Testis (tissue), 2 donors: ENCODE measurements at regions not wholly inside any gene's neighbourhood (a gene's known extent, or its start where the extent isn't known, plus 50 kb on each side); places are given as distances from the start of the nearest gene placed in this dataset.

Experiments
- DNase-seq: peaks from one replicate; pipeline ENCODE4 v3.0.0-alpha.2; 2019
- H3K27ac ChIP-seq, 2 donors: fragments of 200-600 bp; sonication (generic); one replicate each; pipeline ENCODE4 v1.5.1; 2019
- H3K27me3 ChIP-seq: fragments of 200-600 bp; sonication (generic); one replicate; pipeline ENCODE4 v1.5.1; 2019
- H3K36me3 ChIP-seq: fragments of 200-600 bp; sonication (generic); one replicate; pipeline ENCODE4 v1.5.1; 2017; ENCODE audit warnings: low read depth; ENCODE audit errors: missing control alignments
- H3K4me1 ChIP-seq: fragments of 200-600 bp; sonication (generic); one replicate; pipeline ENCODE4 v1.5.1; 2019
- H3K4me3 ChIP-seq, 2 donors: fragments of 200-600 bp; sonication (generic); one replicate each; pipeline ENCODE4 v1.5.1; 2017 to 2019
- H3K9me3 ChIP-seq: fragments of 200-600 bp; sonication (generic); one replicate; pipeline ENCODE4 v1.5.1; 2017
- CTCF ChIP-seq, 3 experiments: fragments of 450-650 bp in 2 of 3; fragments of 200-600 bp in 1 of 3; sonication (generic) in 1 of 3; IDR thresholded peaks; one replicate each; pipeline ENCODE4 v1.5.1; 2016 to 2019; ENCODE audit warnings: antibody characterized with exemption in 3 of 3, mild to moderate bottlenecking in 2 of 3, moderate library complexity in 1 of 3
- POLR2A ChIP-seq: fragments of 450-650 bp; IDR thresholded peaks from one replicate; pipeline ENCODE4 v1.6.1; 2017; ENCODE audit warnings: antibody characterized with exemption, mild to moderate bottlenecking, moderate library complexity
- WGBS, 2 donors: methylation state at CpG; one replicate each; pipeline ENCODE4 v1.1.5; 2018; 5-methylcytosine and 5-hydroxymethylcytosine counted together
- intact Hi-C: fragments of 100-400 bp; cut with DNase I; formaldehyde crosslinking; loops from one replicate; pipeline ENCODE4 v1.15.1; 2023; ENCODE audit warnings: low total_unique reads

- Histone ChIP-seq H3K27me3 (no peaks in the 10 kb centered on the region), H3K4me3 (no peak overlapping the region), H3K9me3 (no peaks in the 10 kb centered on the region), H3K4me1 (peaks cover 9% of the 10 kb centered on the region), H3K36me3 (no peaks in the 10 kb centered on the region), H3K27ac (no peak overlapping the region)
- intact Hi-C loops = no loop called here
- peak; percentile 69 for DNase-seq
- 20 to 41% methylated on average over 23 of the region's 23 CpGs for WGBS, 2 donors
- TF ChIP-seq CTCF (IDR thresholded peaks at IDR 0.05) (no peak), POLR2A (no peak)
Observed at GRCh38 chr1:10943991-10944730, 68.3 kb upstream of the TARDBP start.

GRCh38 chr1:10945991-10946509 is 66.4 kb upstream of the TARDBP start:
- no peak for DNase-seq
- Histone ChIP-seq H3K4me3 (no peak overlapping the region), H3K36me3 (no peaks in the 10 kb centered on the region), H3K9me3 (no peaks in the 10 kb centered on the region), H3K27me3 (no peaks in the 10 kb centered on the region), H3K27ac (no peak overlapping the region), H3K4me1 (peaks cover 12% of the 10 kb centered on the region)
- TF ChIP-seq POLR2A = no peak
- no peak for TF ChIP-seq CTCF (IDR thresholded peaks at IDR 0.05)
- 69 to 76% methylated on average over 18 to 19 of the region's 19 CpGs for WGBS, 2 donors
- intact Hi-C loops = no loop called here

DNA sequence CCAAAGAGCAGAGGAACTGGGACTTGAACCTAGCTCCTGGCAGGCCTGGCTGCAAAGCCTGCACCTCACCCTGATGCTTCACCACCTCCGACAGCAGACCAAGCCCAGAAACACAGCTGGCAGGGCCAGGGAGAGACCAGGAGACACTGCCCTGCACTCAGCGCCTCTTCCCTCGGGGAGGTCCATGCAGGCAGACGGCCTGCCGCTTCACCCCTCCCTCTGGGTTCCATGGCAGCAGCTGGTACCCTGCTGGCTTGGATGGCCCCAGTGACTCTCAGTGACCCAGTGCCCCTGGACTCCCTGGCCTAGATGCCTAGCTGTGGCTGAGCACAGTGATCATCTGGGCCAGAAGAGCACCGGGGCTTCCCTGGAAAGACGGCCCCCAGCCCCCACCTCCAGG is 65.3 kb upstream of the TARDBP start:
- no peak for DNase-seq
- H3K4me1 ChIP-seq = peaks cover 12% of the 10 kb centered on the region
- intact Hi-C loops = no loop called here
- TF ChIP-seq POLR2A (no peak), CTCF (IDR thresholded peaks at IDR 0.05) (no peak)
- no peaks in the 10 kb centered on the region for H3K27me3 ChIP-seq
- H3K9me3 ChIP-seq = no peaks in the 10 kb centered on the region
- 95% methylated on average over 7 of the region's 7 CpGs; no CpG with 5 or more reads in 1 of the 2 donors for WGBS, 2 donors
- no peaks in the 10 kb centered on the region for H3K36me3 ChIP-seq
- H3K4me3 ChIP-seq = no peak overlapping the region
- H3K27ac ChIP-seq = no peak overlapping the region

DNA sequence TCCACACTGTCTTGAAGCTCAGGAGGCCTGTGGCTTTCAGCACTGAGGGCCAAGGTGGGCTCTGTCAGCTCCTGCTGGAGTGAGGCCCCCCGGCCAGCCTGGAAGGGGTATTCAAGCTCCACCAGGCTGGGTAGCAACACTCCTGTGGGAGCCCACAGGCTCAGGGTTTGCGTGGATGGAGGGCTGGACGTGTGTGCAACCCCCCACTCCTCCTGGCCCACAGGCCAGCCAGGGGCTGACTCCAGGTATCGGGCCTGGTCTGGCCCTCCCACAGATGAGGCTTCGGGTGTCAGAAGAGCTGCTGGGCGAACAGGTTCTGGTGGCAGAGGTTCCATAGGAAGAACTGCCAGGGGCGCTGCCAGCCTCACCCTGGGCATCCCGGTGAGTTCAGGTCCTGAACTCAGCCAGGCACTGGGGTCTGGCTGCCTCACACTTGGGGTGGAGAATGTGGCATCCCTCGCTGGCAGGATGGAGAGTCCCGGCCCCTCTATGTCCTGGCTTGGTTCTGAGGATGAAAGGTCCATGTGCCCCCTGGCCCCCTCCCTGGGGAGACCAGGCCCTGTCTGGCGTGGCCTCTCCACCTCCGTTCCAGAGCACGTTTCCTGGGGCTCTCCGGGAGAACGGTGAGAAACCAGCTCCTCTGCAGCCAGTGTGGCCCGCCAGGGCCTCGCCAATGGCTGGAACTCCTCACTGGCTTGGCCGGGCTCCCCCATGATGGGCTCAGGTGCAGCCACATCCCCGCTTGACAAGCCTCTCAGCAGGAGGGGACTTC is 64.6 kb upstream of the TARDBP start:
- 86 to 94% methylated on average over 9 to 17 of the region's 19 CpGs for WGBS, 2 donors
- Histone ChIP-seq H3K27me3 (no peaks in the 10 kb centered on the region), H3K4me3 (no peak overlapping the region), H3K36me3 (no peaks in the 10 kb centered on the region), H3K4me1 (peaks cover 12% of the 10 kb centered on the region), H3K9me3 (no peaks in the 10 kb centered on the region), H3K27ac (no peak overlapping the region)
- no peak for TF ChIP-seq POLR2A
- TF ChIP-seq CTCF (IDR thresholded peaks at IDR 0.05) = no peak
- DNase-seq = no peak
- intact Hi-C loops = no loop called here
